ENCODE measurements at regions not wholly inside any gene's neighbourhood (a gene's known extent, or its start where the extent isn't known, plus 50 kb on each side); places are given as distances from the start of the nearest gene placed in this dataset.

- no peaks in the 10 kb centered on the region for H3K27me3 ChIP-seq (ENCODE audit: low read depth)
- no peak for ATAC-seq
- no peak for TF ChIP-seq CTCF (IDR thresholded peaks at IDR 0.05)
- H3K36me3 ChIP-seq, result no peaks in the 10 kb centered on the region
- peaks cover 5% of the 10 kb centered on the region for H3K9me3 ChIP-seq
- no peaks in the 10 kb centered on the region for H3K4me1 ChIP-seq
- H3K27ac ChIP-seq, result no peak overlapping the region
- H3K4me3 ChIP-seq, result no peak overlapping the region
- intact Hi-C loops (cut with DNase I), result no loop called here
- no peak for DNase-seq
Measured at GRCh38 chr15:94912760-94913159, 681.4 kb downstream of the MCTP2 start.

- TF ChIP-seq CTCF (IDR thresholded peaks at IDR 0.05), result no peak
- ATAC-seq (no peak), DNase-seq (no peak)
- Histone ChIP-seq H3K27ac (no peak overlapping the region), H3K9me3 (no peaks in the 10 kb centered on the region), H3K36me3 (no peaks in the 10 kb centered on the region), H3K4me1 (no peaks in the 10 kb centered on the region), H3K4me3 (no peak overlapping the region), H3K27me3 (ENCODE audit: low read depth) (no peaks in the 10 kb centered on the region)
- intact Hi-C loops (cut with DNase I), result no loop called here
Measured at GRCh38 chr15:94917068-94917467, 685.7 kb downstream of the MCTP2 start.

- TF ChIP-seq CTCF (IDR thresholded peaks at IDR 0.05), result no peak
Measured at GRCh38 chr15:94921936-94922335, 690.6 kb downstream of the MCTP2 start.

GRCh38 chr15:94924057-94924456 lies 692.7 kb downstream of the MCTP2 start:
- H3K36me3 ChIP-seq, result no peaks in the 10 kb centered on the region
- H3K4me3 ChIP-seq, result no peak overlapping the region
- no peak overlapping the region for H3K27ac ChIP-seq
- no peaks in the 10 kb centered on the region for H3K27me3 ChIP-seq (ENCODE audit: low read depth)
- DNase-seq (no peak), ATAC-seq (no peak)
- intact Hi-C loops (cut with DNase I), result no loop called here
- H3K9me3 ChIP-seq, result no peaks in the 10 kb centered on the region
- no peak for TF ChIP-seq CTCF (IDR thresholded peaks at IDR 0.05)
- no peaks in the 10 kb centered on the region for H3K4me1 ChIP-seq

More at GRCh38 chr15:94921936-94922335, 690.6 kb downstream of the MCTP2 start:
- intact Hi-C loops (cut with DNase I), result no loop called here
- ATAC-seq (no peak), DNase-seq (no peak)
- Histone ChIP-seq H3K9me3 (no peaks in the 10 kb centered on the region), H3K4me1 (no peaks in the 10 kb centered on the region), H3K27me3 (ENCODE audit: low read depth) (no peaks in the 10 kb centered on the region), H3K36me3 (no peaks in the 10 kb centered on the region), H3K27ac (no peak overlapping the region), H3K4me3 (no peak overlapping the region)

GRCh38 chr15:94924971-94925598 lies 693.7 kb downstream of the MCTP2 start:
- TF ChIP-seq CTCF (IDR thresholded peaks at IDR 0.05), result no peak
- no peaks in the 10 kb centered on the region for H3K4me1 ChIP-seq
- H3K9me3 ChIP-seq, result no peaks in the 10 kb centered on the region
- intact Hi-C loops (cut with DNase I), result no loop called here
- no peaks in the 10 kb centered on the region for H3K36me3 ChIP-seq
- ATAC-seq (no peak), DNase-seq (no peak)
- H3K27me3 ChIP-seq (ENCODE audit: low read depth), result no peaks in the 10 kb centered on the region
- no peak overlapping the region for H3K27ac ChIP-seq
- no peak overlapping the region for H3K4me3 ChIP-seq

All from lower lobe of right lung (tissue), 2 donors.